ENCODE measurements at regions not wholly inside any gene's neighbourhood (a gene's known extent, or its start where the extent isn't known, plus 50 kb on each side); places are given as distances from the start of the nearest gene placed in this dataset.
"Not testable (repeated sequence)": the region's sequence is repeated elsewhere in the genome, so short reads cannot be mapped to it uniquely, and the experiment has no call there.

DNA sequence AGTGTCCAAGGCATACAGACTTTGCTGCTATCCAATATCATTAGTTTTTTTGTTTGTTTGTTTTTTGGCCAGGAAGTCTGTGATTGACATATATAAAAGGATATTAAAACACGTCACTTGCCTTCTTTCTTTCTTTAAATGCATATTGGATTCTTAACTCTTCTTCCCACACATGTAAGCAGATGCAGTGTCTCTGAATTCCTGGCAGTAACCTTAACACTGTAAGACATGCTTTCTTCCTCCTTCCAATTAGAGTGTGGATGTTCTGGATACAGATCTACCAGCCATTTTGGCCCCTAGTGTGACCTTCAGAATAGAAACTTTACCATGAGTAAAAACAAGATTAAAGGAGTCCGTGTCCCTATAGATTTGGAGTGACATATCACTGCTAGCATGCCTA, 967.4 kb upstream of the PRR20A start:
- H3K27ac Mint-ChIP-seq = no peak overlapping the region
- H3K36me3 Mint-ChIP-seq = no peaks in the 10 kb centered on the region
- peaks cover under 1 to 8% (median 2%) of the 10 kb centered on the region in 3 donors for H3K9me3 Mint-ChIP-seq
- H3K4me1 Mint-ChIP-seq = no peaks in the 10 kb centered on the region
- H3K4me3 Mint-ChIP-seq = no peak overlapping the region
- no peaks in the 10 kb centered on the region for H3K27me3 Mint-ChIP-seq

DNA sequence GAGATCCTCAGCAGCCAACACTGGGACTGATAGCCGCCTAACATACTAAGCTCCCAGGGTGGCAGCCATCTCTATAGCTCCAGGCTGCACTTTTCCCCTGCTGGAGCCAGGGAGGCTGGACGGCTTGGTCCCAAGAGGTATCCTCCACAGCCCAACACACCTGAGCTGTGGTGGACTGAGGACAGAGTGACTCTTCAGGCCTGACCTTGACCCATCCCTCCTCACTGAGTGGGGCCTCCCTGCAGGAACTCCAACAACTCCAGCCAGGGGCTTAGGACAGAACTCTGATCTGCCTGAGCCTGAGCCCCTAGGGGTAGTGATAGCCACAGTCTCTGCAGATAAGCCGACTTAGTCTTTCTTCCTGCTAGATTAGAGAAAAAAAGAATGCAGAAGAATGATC, 958.1 kb upstream of the PRR20A start:
- Mint-ChIP-seq H3K9me3 (peaks cover 0 to 15% (median 0%) of the 10 kb centered on the region in 3 donors), H3K4me3 (no peak overlapping the region), H3K27ac (no peak overlapping the region), H3K36me3 (no peaks in the 10 kb centered on the region), H3K27me3 (no peaks in the 10 kb centered on the region), H3K4me1 (no peaks in the 10 kb centered on the region)

DNA sequence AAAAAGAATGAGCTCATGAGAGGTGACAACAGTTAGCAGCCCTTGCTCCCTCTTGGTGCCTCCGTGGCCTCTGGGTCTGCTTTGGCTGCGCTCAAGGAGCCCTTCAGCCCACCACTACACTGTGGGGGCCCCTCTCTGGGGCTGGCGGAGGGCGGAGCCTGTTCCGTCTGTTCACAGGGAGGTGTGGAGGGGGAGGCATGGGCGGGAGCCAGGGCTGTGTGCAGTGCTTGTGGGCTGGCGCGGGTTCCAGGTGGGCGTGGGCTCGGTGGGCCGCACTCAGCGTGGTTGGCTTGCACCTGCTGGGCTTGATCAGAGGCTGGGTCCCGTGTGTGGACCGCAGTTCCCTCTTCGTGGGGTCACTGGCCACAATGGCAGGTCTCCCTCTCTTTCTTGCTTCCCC, 953.4 kb upstream of the PRR20A start:
- Mint-ChIP-seq H3K4me1 (no peaks in the 10 kb centered on the region), H3K9me3 (peaks cover 0 to 11% (median 5%) of the 10 kb centered on the region in 3 donors), H3K27ac (no peak overlapping the region), H3K36me3 (no peaks in the 10 kb centered on the region), H3K27me3 (no peaks in the 10 kb centered on the region), H3K4me3 (no peak overlapping the region)

DNA sequence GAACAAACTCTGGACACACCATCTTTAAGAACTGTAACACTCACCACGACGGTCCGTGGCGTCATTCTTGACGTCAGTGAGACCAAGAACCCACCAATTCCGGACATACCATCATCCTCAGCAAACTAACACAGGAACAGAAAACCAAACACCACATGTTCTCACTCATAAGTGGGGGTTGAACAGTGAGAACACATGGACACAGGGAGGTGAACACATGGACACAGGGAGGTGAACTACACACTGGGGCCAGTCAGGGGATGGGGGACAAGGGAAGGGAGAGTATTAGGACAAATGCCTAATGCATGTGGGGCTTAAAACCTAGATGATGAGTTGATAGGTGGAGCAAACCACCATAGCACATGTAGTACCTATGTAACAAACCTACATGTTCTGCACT, 952.1 kb upstream of the PRR20A start:
- not testable (repeated sequence) for H3K27ac Mint-ChIP-seq, H3K4me3 Mint-ChIP-seq, H3K4me1 Mint-ChIP-seq, H3K27me3 Mint-ChIP-seq, H3K9me3 Mint-ChIP-seq, H3K36me3 Mint-ChIP-seq

DNA sequence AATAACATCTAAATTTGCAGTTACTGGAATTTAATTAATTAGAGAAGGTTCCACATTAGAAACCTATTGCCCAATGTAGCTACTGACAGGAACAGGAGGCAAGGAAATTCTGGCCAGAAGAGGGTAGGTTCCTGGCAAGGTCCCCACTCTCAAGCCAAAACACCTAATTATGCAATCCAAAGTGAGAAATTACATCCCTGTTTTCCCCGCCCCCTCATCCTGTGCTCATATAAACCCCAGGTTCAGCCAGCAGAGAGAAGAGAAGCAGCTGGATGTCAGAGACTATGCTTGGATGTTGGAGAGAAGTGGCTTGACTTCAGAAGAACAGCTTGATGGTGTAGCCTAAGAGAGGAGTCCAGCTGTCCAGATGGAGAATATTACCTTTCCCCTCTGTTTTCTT, 951.3 kb upstream of the PRR20A start:
- H3K27ac Mint-ChIP-seq = no peak overlapping the region
- no peaks in the 10 kb centered on the region for H3K27me3 Mint-ChIP-seq
- no peaks in the 10 kb centered on the region for H3K36me3 Mint-ChIP-seq
- H3K4me3 Mint-ChIP-seq = no peak overlapping the region
- H3K9me3 Mint-ChIP-seq = peaks cover 0 to 7% (median 5%) of the 10 kb centered on the region in 3 donors
- no peaks in the 10 kb centered on the region for H3K4me1 Mint-ChIP-seq

DNA sequence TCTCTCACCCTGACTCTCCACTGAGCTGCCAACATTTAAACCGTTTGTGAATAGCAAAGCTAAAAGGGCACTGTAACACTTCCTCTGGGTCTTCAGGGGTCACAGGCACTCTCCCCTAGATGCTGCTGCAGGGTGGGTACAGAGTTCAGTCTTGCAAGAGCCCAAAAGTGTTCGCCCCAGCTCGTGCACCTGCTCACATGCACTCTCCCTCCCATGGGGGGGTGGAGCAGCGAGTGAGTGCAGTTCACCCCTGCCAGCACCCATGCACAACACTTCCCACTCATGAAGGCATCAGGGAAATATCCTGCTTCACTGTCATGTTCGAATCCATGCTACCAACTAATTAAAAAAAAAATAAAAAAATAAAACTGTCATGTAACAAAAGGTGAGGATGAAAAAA, 950.7 kb upstream of the PRR20A start:
- no peaks in the 10 kb centered on the region for H3K27me3 Mint-ChIP-seq
- H3K9me3 Mint-ChIP-seq = peaks cover 0 to 8% (median 7%) of the 10 kb centered on the region in 3 donors
- H3K4me3 Mint-ChIP-seq = no peak overlapping the region
- H3K27ac Mint-ChIP-seq = no peak overlapping the region
- H3K36me3 Mint-ChIP-seq = no peaks in the 10 kb centered on the region
- H3K4me1 Mint-ChIP-seq = no peaks in the 10 kb centered on the region

DNA sequence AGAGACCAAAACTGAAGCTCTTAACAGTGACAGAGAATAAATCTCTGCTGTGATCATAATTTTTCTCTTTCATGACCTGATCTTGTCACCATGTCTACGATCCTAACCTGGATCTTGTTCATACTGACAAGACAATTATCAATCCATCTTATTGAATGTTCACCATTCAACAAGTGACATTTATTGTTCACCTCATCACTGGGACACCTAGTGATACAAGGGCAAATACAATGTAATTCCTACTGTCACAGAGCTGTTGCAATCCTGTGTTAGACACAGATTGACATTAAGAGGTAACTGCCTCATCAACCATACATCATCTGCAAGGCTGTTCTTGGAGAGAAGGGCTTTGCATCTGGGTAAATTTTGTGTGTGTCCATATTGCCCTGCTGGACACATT, 942.4 kb upstream of the PRR20A start:
- Mint-ChIP-seq H3K9me3 (peaks cover 4 to 10% (median 8%) of the 10 kb centered on the region in 3 donors), H3K36me3 (no peaks in the 10 kb centered on the region), H3K4me3 (no peak overlapping the region), H3K27ac (no peak overlapping the region), H3K27me3 (no peaks in the 10 kb centered on the region), H3K4me1 (no peaks in the 10 kb centered on the region)

DNA sequence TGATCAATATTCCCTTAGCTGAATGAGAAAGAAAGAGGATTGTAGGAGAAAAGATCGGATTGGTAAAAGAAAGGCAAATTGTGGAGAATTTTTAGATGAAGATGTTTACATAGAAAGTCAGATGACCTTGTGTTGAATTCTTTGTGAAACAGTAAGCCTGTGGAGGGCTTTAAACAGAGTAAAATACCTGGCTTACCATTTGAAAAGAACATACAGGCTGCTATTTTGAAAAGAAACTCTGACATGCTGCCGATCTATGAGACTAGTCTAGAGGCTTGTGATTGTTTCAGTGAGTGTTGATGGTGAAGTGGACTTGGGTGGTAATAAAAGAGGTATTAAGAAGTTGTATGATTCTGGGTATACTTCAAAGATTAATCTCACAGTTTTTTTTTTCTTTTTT, 938.9 kb upstream of the PRR20A start:
- Mint-ChIP-seq H3K4me3 (no peak overlapping the region), H3K4me1 (no peaks in the 10 kb centered on the region), H3K9me3 (peaks cover 4 to 16% (median 7%) of the 10 kb centered on the region in 3 donors), H3K27ac (peak overlapping the region in 1 of 3 donors; percentile 59), H3K36me3 (no peaks in the 10 kb centered on the region), H3K27me3 (no peaks in the 10 kb centered on the region)

DNA sequence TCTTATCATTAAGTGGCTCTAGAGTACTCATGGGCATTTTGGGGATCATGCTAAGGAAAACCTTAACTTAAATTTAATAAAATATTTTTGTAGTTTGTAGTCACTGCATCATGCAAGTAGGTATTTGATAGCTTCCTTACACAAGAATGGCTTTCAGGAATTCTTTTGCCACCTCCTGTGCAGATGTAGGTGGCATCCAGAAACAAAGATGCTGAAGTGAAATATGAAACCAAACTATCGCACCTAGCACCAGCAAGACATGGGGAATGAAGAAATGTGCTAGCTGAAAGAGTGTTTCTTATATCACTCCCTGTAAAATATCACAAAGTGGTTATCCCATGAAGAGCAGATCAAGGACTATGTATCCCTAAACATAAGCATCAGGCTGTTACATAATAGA, 924.5 kb upstream of the PRR20A start:
- Mint-ChIP-seq H3K36me3 (no peaks in the 10 kb centered on the region), H3K27me3 (no peaks in the 10 kb centered on the region), H3K27ac (no peak overlapping the region), H3K4me1 (no peaks in the 10 kb centered on the region), H3K4me3 (no peak overlapping the region), H3K9me3 (peaks cover 0 to 21% (median 7%) of the 10 kb centered on the region in 3 donors)

DNA sequence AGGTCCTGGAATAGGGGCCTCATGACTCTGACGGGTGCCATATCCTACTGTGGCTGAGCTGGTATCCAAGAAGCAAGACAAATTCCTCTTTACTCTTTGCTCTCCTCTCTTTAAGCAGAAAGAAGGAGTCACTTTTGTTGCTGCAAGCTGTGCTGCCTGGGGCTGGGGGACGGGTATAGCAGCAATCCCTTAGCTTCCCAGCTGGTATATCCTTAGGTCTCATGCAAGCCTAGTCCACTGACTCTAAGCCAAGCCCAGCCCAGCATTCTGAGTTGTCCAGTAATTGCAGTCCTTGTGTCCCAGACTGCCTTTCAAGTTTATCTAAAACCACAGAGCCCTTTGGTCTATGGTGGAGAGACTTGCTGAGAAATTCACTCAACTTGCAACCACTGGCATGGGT, 893.0 kb upstream of the PRR20A start:
- H3K27ac Mint-ChIP-seq = no peak overlapping the region
- no peaks in the 10 kb centered on the region for H3K4me1 Mint-ChIP-seq
- H3K4me3 Mint-ChIP-seq = no peak overlapping the region
- peaks cover 2 to 19% (median 4%) of the 10 kb centered on the region in 3 donors for H3K9me3 Mint-ChIP-seq
- no peaks in the 10 kb centered on the region for H3K27me3 Mint-ChIP-seq
- H3K36me3 Mint-ChIP-seq = no peaks in the 10 kb centered on the region

DNA sequence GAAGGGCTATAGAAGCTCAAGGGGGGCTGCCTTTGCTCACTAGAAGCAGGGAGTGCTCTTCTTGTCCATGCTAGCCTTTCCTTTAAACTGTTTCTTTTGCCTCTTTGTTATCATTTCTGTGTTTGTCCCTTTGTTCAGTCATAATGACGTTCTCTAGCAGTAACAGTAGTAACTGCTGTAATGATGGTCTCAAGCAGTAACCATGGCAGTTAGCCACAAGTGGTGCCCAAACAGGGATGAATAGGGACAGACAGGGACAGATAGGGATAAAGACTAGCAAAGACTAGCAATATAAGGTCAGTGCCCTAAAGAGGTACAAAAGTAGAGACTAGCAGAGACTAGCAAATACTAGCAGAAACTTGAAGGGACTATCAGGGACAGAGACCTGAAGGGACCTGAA, 869.0 kb upstream of the PRR20A start:
- H3K27ac Mint-ChIP-seq = no peak overlapping the region
- H3K4me1 Mint-ChIP-seq = no peaks in the 10 kb centered on the region

DNA sequence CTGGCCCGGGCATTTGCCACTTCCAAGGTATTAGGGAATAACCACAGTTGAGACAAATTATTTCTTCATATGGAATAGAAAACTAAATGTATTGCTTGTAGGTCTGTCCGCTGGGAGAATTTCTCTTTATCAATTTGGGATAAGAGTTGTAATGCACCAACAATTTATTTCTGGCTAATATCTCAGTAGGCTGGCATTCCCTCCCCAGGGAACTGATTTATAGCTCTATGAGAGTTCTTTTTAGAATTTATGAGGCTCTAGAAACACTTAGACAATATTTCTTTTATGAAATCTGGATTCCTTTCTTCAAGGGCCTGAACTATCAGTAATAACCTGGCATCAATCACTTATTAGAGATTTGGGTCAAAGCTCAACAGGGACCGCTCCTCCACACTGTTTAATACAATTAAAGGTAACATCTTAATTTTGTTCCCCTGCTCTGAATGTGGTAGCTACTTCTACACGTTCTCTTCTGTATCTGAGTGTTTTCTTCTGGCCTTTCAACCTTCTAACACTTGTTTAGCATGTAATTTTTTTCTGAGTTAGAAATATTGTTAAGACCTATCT, 857.4 kb upstream of the PRR20A start:
- Mint-ChIP-seq H3K4me3 (no peak overlapping the region), H3K27ac (no peak overlapping the region), H3K4me1 (no peaks in the 10 kb centered on the region), H3K27me3 (no peaks in the 10 kb centered on the region), H3K9me3 (peaks cover 2 to 33% (median 2%) of the 10 kb centered on the region in 3 donors), H3K36me3 (no peaks in the 10 kb centered on the region)

More for the DNA sequence above, 869.0 kb upstream of the PRR20A start:
- Mint-ChIP-seq H3K36me3 (no peaks in the 10 kb centered on the region), H3K9me3 (peaks cover 0 to 28% (median 4%) of the 10 kb centered on the region in 3 donors), H3K4me3 (no peak overlapping the region), H3K27me3 (no peaks in the 10 kb centered on the region)

DNA sequence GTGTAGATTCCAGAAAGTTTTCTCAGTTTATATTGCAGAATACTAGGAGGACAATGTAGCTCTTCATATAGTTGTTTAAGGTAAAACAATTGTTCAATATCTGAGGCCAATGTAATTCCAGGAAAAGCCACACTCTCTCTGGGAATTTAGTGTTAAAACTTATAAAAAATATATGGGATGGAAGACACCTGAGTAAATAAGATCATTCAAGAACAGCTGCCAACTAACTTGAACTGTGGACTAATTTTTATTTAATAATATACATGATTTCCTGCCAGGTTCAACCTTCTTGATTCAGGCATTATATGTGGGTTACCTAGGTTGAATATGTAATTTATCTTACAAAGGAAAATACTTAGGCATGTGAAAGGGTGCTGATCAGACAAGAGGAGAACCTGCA, 841.1 kb upstream of the PRR20A start:
- no peak overlapping the region for H3K27ac Mint-ChIP-seq

DNA sequence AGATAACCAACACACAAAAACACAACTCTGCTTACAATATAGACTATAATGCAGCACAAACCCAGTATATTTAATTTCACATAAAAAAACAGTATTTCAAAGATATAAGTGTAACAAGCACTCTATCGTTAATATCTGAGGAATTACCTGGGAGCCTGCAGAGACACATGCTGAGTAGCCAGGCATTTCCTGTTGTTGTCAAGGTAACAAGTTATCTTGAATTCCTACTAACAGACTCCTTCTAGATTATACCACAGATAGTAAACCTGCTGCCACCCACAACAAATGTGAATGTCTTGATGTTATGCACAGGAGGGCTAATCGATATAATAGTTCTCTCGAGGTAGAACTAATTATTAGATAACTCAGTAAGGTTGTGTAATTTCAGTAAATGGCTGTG, 826.0 kb upstream of the PRR20A start:
- Mint-ChIP-seq H3K9me3 (peaks cover 1 to 4% (median 4%) of the 10 kb centered on the region in 3 donors), H3K4me3 (no peak overlapping the region), H3K36me3 (no peaks in the 10 kb centered on the region), H3K27ac (no peak overlapping the region), H3K4me1 (no peaks in the 10 kb centered on the region), H3K27me3 (no peaks in the 10 kb centered on the region)

More for the DNA sequence above, 841.1 kb upstream of the PRR20A start:
- H3K4me1 Mint-ChIP-seq = no peaks in the 10 kb centered on the region
- H3K9me3 Mint-ChIP-seq = peaks cover 0 to 4% (median 3%) of the 10 kb centered on the region in 3 donors
- no peak overlapping the region for H3K4me3 Mint-ChIP-seq
- H3K27me3 Mint-ChIP-seq = no peaks in the 10 kb centered on the region
- no peaks in the 10 kb centered on the region for H3K36me3 Mint-ChIP-seq

DNA sequence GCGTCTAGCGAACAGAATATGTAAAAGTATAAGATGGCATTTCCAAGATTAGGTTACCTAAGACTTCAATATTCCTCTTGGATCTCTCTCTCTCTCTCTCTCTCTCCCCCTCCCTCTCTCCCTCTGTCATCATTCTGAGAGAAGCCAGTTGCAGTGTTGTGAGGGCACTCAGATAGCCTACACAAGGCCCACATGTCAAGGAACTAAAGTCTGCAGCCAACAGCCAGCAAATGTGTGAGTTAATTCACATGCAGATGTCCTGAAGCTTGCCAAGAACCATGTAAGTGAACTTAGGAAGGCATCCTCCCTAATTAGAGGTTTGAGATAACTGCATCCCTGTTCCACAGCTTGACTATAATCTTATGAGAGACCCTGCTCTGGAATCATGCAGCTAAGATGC, 822.9 kb upstream of the PRR20A start:
- peaks cover 2% of the 10 kb centered on the region for H3K36me3 Mint-ChIP-seq
- no peaks in the 10 kb centered on the region for H3K9me3 Mint-ChIP-seq
- no peak overlapping the region for H3K4me3 Mint-ChIP-seq
- H3K4me1 Mint-ChIP-seq = no peaks in the 10 kb centered on the region
- no peaks in the 10 kb centered on the region for H3K27me3 Mint-ChIP-seq
- no peak overlapping the region for H3K27ac Mint-ChIP-seq

DNA sequence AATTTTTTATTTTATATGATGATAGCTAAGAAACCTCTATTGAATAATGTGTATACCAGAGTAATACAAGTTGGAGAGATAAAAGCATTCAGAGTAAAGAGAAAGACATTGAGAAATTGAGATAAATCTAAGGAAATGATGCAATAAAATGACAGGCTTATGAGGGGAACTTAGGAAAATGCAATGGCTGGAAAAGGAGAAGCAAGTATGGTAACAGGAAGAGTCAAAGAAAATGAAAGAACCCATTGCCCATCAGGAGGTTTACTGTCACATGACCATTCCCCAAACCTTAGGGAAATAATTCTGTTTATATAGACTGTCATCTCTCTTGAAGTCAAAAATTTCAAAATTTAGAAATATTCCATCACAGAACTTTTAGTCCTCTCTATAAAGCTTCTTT, 808.0 kb upstream of the PRR20A start:
- H3K27me3 Mint-ChIP-seq = no peaks in the 10 kb centered on the region
- H3K4me3 Mint-ChIP-seq = no peak overlapping the region
- peaks cover 0 to 4% (median 2%) of the 10 kb centered on the region in 3 donors for H3K9me3 Mint-ChIP-seq
- peaks cover 1% of the 10 kb centered on the region for H3K36me3 Mint-ChIP-seq
- H3K27ac Mint-ChIP-seq = no peak overlapping the region
- H3K4me1 Mint-ChIP-seq = no peaks in the 10 kb centered on the region

Measured in IgD-negative memory B cell (primary cell).